GM12873 (cell line): ENCODE measurements at regions not wholly inside any gene's neighbourhood (a gene's known extent, or its start where the extent isn't known, plus 50 kb on each side); places are given as distances from the start of the nearest gene placed in this dataset.

Experiments
- CTCF ChIP-seq: IDR thresholded peaks from 2 replicates; pipeline ENCODE4 v1.5.1; 2012; ENCODE audit warnings: low read depth, mild to moderate bottlenecking, moderate library complexity, low read length, control low read depth; ENCODE audit not compliant: insufficient read depth; ENCODE audit errors: missing control alignments

- TF ChIP-seq CTCF = no peak
These were observed 292.5 kb upstream of the FAM98A start for GRCh38 chr2:33891616-33892015.

GRCh38 chr2:33890686-33891085 lies 291.6 kb upstream of the FAM98A start:
- no peak for TF ChIP-seq CTCF

DNA sequence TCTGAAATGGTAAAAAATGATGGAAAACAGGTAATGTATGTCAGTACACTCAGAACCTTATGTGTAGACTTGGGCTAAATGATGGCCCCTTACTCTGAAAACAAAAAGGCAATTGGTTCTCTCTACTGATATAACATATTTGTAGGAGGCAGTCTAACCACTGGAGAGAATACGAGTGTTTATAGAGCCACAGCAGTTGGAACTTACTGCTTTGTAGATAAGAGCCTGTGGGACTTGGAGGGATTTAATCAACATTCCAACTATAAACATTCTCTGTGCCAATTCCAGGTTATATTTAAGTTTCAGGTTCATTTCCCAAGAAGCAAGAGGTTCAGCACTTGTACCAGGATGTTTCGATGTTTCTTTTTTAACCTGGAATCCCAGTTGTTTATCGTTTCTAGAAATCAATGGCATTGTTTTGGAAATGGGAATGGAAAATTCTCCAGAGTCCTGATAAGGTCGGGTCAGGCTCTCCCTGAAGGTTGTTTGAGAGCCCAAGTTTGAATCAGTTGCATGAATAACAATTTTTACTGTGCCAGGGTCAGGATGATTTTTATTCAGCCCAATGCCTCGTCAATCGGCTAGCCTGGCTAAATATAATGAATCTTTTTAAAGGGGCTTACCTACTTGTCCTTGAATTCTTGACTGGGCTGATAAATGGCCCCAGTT lies 278.4 kb upstream of the FAM98A start:
- TF ChIP-seq CTCF = no peak

GRCh38 chr2:33873076-33873605 lies 274.0 kb upstream of the FAM98A start:
- TF ChIP-seq CTCF = no peak

- TF ChIP-seq CTCF = no peak
These were observed 260.8 kb upstream of the FAM98A start for GRCh38 chr2:33859811-33860461.

GRCh38 chr2:33859176-33859575 lies 260.1 kb upstream of the FAM98A start:
- no peak for TF ChIP-seq CTCF

DNA sequence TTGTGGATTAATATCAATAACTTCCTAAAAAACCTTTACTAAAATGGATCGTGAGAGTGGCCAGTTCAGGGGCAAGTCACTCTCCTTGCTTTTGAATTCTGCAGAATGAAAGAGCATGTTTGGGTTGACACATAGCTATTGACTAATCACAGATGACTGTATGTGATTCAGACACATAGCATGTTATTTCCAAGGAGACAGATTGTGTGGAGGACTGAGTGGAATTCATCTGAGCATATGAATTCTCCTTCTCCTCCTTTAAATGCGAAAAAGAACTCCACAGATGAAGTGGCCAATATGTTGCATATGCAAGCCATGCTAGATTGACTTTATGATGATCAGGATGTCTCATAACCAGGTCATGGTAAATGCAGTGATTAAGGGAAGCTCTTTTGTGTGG lies 249.4 kb upstream of the FAM98A start:
- TF ChIP-seq CTCF = no peak
